Heart right ventricle (tissue), 16 donors: ENCODE measurements at regions not wholly inside any gene's neighbourhood (a gene's known extent, or its start where the extent isn't known, plus 50 kb on each side); places are given as distances from the start of the nearest gene placed in this dataset.

Source experiments
- ATAC-seq, 8 donors: fragments of 200-7000 bp; cut with Tn5 transposase; one replicate each; pipeline ENCODE4 v1.9.1; 2020; ENCODE audit warnings: mild to moderate bottlenecking in 8 of 8, moderate library complexity in 8 of 8, moderate number of reproducible peaks in 1 of 8
- DNase-seq, 2 donors: peaks; one replicate each; pipeline ENCODE4 v3.0.0-alpha.2; 2020
- H3K27ac ChIP-seq, 10 donors: fragments of 200-600 bp; sonication (generic) in 2 of 10; one replicate each; pipeline versions ENCODE4 v1.5.0 to v1.8.0; 2020 to 2022; ENCODE audit warnings: mild to moderate bottlenecking in 3 of 10
- H3K27me3 ChIP-seq, 7 donors: fragments of 200-600 bp; one replicate each; pipeline ENCODE4 v1.8.0; 2021 to 2022; ENCODE audit warnings: mild to moderate bottlenecking in 2 of 7
- H3K36me3 ChIP-seq, 9 donors: fragments of 200-600 bp; sonication (generic) in 1 of 9; one replicate each; pipeline versions ENCODE4 v1.5.0 to v1.8.0; 2020 to 2022; ENCODE audit warnings: mild to moderate bottlenecking in 2 of 9
- H3K4me1 ChIP-seq, 9 donors: fragments of 200-600 bp; sonication (generic) in 1 of 9; one replicate each; pipeline versions ENCODE4 v1.5.0 to v1.8.0; 2020 to 2022; ENCODE audit warnings: mild to moderate bottlenecking in 4 of 9
- H3K4me3 ChIP-seq, 10 donors: fragments of 200-600 bp; sonication (generic) in 2 of 10; one replicate each; pipeline versions ENCODE4 v1.5.0 to v1.8.0; 2020 to 2022; ENCODE audit warnings: mild to moderate bottlenecking in 7 of 10, moderate library complexity in 2 of 10
- H3K9me3 ChIP-seq, 11 donors: fragments of 200-600 bp in 10 of 11; sonication (generic) in 2 of 11; one replicate each; pipeline versions ENCODE4 v1.5.0 to v1.8.0; 2013 to 2022; ENCODE audit warnings: mild to moderate bottlenecking in 2 of 11, control low read depth in 1 of 11, moderate library complexity in 1 of 11
- WGBS, 2 donors: extraction: QIAGEN DNeasy Blood & Tissue Kit; methylation state at CpG; one replicate each; pipeline ENCODE4 v1.1.7; 2013; ENCODE audit warnings: inconsistent platforms in 1 of 2; 5-methylcytosine and 5-hydroxymethylcytosine counted together
- intact Hi-C, 10 donors: fragments of 100-400 bp; cut with DNase I; formaldehyde crosslinking; loops; one replicate each; pipeline versions ENCODE4 v1.11.1 to v1.14.2; 2022
- TF ChIP-seq, protein P1 (sequence below), 9 donors: fragments of 200-600 bp; sonication (generic) in 2 of 9; IDR thresholded peaks; one replicate each; pipeline versions ENCODE4 v1.5.0 to v1.8.0; 2021 to 2022; ENCODE audit warnings: antibody characterized with exemption in 9 of 9, mild to moderate bottlenecking in 5 of 9, moderate library complexity in 1 of 9
- donor health status: Arrhythmogenic right ventricular cardiomyopathy.
- donor health status: ischemic (EF 13 %, LVEDD 7.1; RV severe dilation, severe dysfunction).
- donor health status: healthy with polysubstance abuse.
- donor health status: DM: no; HTN: yes; CAD: no.
- donor health status: DM: no; HTN: no; CAD: no.
- donor health status: ischemic (EF 25% LVEDD 6.9; RV normal size, moderate dysfunction).
- donor health status: ischemic (EF 25% LVEDD 5.7; RV mildly dilated, moderate dysfunction).
- donor health status: healthy.
- donor health status: DM: yes; HTN: yes; CAD: no.
- donor health status: Ischemic cardiomyopathy.
- donor health status: ischemic (EF 35%, LVEDD 5.7; RV mildly dilated, moderate dysfunction).
- donor health status: nonischemic (EF 11% LVEDD 7.7; RV severe dilation, severe dysfunction).
- donor health status: DM: yes; HTN: yes; CAD: no.
- donor health status: PGD.
- donor health status: ischemic (EF 29% LVEDD 5.4; RV normal size, mild dysfunction).
- donor health status: nonischemic (EF 23%, LVEDD 6.1; RV moderate dilation, normal function).

DNA sequence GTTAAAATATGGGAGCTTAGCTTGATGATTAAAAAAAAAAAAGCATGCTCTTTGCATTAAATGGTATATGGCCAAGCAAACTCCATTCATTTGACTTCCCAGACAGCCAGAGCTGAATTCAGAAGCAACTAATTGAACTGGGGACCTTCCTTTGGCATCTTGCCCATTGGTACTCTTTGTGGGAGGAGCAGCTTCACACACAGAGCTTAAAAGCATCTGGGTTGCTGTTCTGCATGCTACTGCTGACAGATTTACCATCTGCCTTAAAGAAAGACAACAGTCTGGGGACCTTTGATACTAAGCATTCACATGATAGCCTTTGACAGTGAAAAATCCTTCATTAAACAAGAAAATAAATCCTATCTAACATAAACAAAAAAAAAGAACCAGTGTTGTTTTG lies 977.9 kb downstream of the TMTC2 start:
- H3K9me3 ChIP-seq: no peaks in the 10 kb centered on the region
- H3K4me1 ChIP-seq: peaks cover 0 to 9% (median 0%) of the 10 kb centered on the region in 9 donors
- ATAC-seq (no peak), DNase-seq (no peak)
- no peaks in the 10 kb centered on the region for H3K36me3 ChIP-seq
- intact Hi-C loops: no loop called here
- no peak overlapping the region for H3K27ac ChIP-seq
- TF ChIP-seq, protein P1, sequence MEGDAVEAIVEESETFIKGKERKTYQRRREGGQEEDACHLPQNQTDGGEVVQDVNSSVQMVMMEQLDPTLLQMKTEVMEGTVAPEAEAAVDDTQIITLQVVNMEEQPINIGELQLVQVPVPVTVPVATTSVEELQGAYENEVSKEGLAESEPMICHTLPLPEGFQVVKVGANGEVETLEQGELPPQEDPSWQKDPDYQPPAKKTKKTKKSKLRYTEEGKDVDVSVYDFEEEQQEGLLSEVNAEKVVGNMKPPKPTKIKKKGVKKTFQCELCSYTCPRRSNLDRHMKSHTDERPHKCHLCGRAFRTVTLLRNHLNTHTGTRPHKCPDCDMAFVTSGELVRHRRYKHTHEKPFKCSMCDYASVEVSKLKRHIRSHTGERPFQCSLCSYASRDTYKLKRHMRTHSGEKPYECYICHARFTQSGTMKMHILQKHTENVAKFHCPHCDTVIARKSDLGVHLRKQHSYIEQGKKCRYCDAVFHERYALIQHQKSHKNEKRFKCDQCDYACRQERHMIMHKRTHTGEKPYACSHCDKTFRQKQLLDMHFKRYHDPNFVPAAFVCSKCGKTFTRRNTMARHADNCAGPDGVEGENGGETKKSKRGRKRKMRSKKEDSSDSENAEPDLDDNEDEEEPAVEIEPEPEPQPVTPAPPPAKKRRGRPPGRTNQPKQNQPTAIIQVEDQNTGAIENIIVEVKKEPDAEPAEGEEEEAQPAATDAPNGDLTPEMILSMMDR (IDR thresholded peaks at IDR 0.05): no peak
- no peaks in the 10 kb centered on the region for H3K27me3 ChIP-seq
- no peak overlapping the region for H3K4me3 ChIP-seq

DNA sequence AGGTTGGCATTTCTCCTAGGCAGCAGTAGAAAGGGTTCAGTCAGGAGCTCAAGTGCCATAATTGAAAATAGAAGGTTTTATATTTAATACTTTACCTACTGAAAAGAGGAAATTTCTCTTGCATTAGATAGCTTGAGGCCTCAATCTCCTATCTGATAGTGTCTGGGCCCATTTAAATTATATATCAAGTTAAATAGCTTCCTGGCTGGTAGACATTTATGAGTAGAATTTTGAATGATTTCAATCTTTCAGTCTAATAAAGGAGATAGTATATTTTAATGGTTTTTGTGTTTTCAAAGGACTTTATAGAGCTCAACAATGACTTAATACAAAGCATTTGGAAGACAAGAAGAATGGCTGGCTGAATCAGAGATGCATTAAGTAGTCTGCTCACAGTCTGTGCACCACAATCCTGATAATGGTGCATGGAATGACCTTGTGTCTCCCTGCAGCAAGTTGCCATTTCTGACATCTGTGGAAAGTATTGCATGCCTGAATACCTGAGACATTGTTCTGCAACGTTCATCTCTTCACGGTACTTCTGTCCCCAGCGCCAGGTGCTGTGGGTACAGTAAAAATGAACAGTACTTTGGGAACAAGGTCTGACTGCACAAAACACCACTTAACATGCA lies 974.1 kb downstream of the TMTC2 start:
- H3K27ac ChIP-seq: no peak overlapping the region
- 78 to 81% methylated on average over 3 of the region's 3 CpGs for WGBS, 2 donors

DNA sequence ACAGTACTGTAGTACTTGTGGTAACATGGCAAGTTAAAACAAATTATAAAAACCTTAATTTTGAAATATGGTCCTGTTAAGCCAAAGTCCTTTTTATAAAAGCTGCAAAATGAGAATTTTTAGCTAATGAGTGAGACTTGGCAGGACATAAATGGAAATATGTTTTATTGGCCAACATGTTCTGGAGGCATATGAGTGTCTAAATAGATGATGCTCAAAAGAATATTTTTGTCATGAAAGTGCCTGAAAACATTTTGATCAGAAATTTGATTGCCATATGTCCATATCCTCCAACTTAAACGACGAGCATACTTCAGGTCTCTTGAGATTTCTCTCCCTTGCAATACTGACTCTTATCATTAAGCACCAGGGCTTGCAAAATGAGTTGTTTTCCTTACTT lies 972.6 kb downstream of the TMTC2 start:
- no peaks in the 10 kb centered on the region for H3K9me3 ChIP-seq
- TF ChIP-seq, protein P1 (IDR thresholded peaks at IDR 0.05): no peak
- DNase-seq: no peak
- no peak overlapping the region for H3K27ac ChIP-seq
- no peak for ATAC-seq
- 61 to 65% methylated on average over 2 of the region's 2 CpGs for WGBS, 2 donors
- H3K27me3 ChIP-seq: no peaks in the 10 kb centered on the region
- no peak overlapping the region for H3K4me3 ChIP-seq
- intact Hi-C loops: no loop called here
- H3K4me1 ChIP-seq: no peaks in the 10 kb centered on the region
- H3K36me3 ChIP-seq: no peaks in the 10 kb centered on the region

More for the DNA sequence above, 974.1 kb downstream of the TMTC2 start:
- no peak for ATAC-seq
- Histone ChIP-seq H3K27me3 (no peaks in the 10 kb centered on the region), H3K36me3 (no peaks in the 10 kb centered on the region), H3K9me3 (no peaks in the 10 kb centered on the region), H3K4me1 (peaks cover 0 to 6% (median 0%) of the 10 kb centered on the region in 9 donors), H3K4me3 (no peak overlapping the region)
- intact Hi-C loops: no loop called here
- no peak for DNase-seq
- TF ChIP-seq, protein P1 (IDR thresholded peaks at IDR 0.05): no peak

DNA sequence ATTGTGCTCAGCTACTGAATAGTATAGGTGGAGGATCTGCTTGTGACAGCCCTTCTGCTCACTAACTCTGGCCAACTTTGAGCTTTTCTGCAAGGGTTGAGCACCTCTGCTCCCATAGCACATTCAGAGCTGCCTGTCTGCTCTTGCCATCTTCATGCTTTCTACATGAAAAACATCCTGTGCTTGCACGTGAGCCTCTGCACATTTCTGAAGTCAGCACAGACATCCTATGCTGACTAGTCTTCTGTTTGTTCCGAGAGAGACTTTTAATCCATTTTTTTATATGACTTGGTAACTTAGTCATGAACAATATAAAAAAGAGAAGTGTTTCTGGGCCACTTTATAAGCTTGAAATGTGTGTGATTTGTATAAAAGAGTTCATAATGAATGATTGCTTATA lies 969.3 kb downstream of the TMTC2 start:
- no peaks in the 10 kb centered on the region for H3K4me1 ChIP-seq
- H3K27me3 ChIP-seq: no peaks in the 10 kb centered on the region
- H3K4me3 ChIP-seq: no peak overlapping the region
- no peak for ATAC-seq
- 72 to 79% methylated on average over 2 of the region's 2 CpGs for WGBS, 2 donors
- H3K9me3 ChIP-seq: peaks cover 0 to 28% (median 5%) of the 10 kb centered on the region in 11 donors
- TF ChIP-seq, protein P1 (IDR thresholded peaks at IDR 0.05): no peak
- DNase-seq: no peak
- H3K27ac ChIP-seq: no peak overlapping the region
- intact Hi-C loops: no loop called here
- H3K36me3 ChIP-seq: no peaks in the 10 kb centered on the region
